NCI-H2171 treated with DMSO at 0.1 percent for 48 hours (cell line): ENCODE measurements at regions not wholly inside any gene's neighbourhood (a gene's known extent, or its start where the extent isn't known, plus 50 kb on each side); places are given as distances from the start of the nearest gene placed in this dataset.

Source experiments
- DNase-seq: peaks from one replicate; lab custom pipeline; 2025; lab: John Stamatoyannopoulos, UW

- no peak for DNase-seq
Observed at GRCh38 chr6:76418560-76419223, 346.2 kb upstream of the IMPG1 start.

- no peak for DNase-seq
Observed at GRCh38 chr6:76416821-76417605, 344.6 kb upstream of the IMPG1 start.

- no peak for DNase-seq
Observed at GRCh38 chr6:76403064-76403463, 330.6 kb upstream of the IMPG1 start.

GRCh38 chr6:76397966-76398365 lies 325.5 kb upstream of the IMPG1 start:
- DNase-seq: no peak

GRCh38 chr6:76382201-76382600 lies 309.7 kb upstream of the IMPG1 start:
- DNase-seq: no peak

GRCh38 chr6:76381612-76382011 lies 309.1 kb upstream of the IMPG1 start:
- no peak for DNase-seq

GRCh38 chr6:76351275-76351674 lies 278.8 kb upstream of the IMPG1 start:
- peak; percentile 19 for DNase-seq

- no peak for DNase-seq
Observed at GRCh38 chr6:76347539-76347938, 275.1 kb upstream of the IMPG1 start.

- DNase-seq: no peak
Observed at GRCh38 chr6:76342611-76343160, 270.2 kb upstream of the IMPG1 start.

- DNase-seq: no peak
Observed at GRCh38 chr6:76330031-76330430, 257.6 kb upstream of the IMPG1 start.

- no peak for DNase-seq
Observed at GRCh38 chr6:76326871-76327270, 254.4 kb upstream of the IMPG1 start.
